ENCODE measurements at regions not wholly inside any gene's neighbourhood (a gene's known extent, or its start where the extent isn't known, plus 50 kb on each side); places are given as distances from the start of the nearest gene placed in this dataset.

GRCh38 chr14:48970943-48971342 lies 615.2 kb downstream of the RPS29 start:
- TF ChIP-seq, protein P1, sequence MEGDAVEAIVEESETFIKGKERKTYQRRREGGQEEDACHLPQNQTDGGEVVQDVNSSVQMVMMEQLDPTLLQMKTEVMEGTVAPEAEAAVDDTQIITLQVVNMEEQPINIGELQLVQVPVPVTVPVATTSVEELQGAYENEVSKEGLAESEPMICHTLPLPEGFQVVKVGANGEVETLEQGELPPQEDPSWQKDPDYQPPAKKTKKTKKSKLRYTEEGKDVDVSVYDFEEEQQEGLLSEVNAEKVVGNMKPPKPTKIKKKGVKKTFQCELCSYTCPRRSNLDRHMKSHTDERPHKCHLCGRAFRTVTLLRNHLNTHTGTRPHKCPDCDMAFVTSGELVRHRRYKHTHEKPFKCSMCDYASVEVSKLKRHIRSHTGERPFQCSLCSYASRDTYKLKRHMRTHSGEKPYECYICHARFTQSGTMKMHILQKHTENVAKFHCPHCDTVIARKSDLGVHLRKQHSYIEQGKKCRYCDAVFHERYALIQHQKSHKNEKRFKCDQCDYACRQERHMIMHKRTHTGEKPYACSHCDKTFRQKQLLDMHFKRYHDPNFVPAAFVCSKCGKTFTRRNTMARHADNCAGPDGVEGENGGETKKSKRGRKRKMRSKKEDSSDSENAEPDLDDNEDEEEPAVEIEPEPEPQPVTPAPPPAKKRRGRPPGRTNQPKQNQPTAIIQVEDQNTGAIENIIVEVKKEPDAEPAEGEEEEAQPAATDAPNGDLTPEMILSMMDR (IDR thresholded peaks at IDR 0.05 in 4 of 5, conservative IDR thresholded peaks at IDR 0.05 in 1 of 5), result no peak
- no peak for TF ChIP-seq POLR2A (IDR thresholded peaks at IDR 0.05)

All from gastrocnemius medialis (tissue), 4 donors.